ENCODE measurements at regions not wholly inside any gene's neighbourhood (a gene's known extent, or its start where the extent isn't known, plus 50 kb on each side); places are given as distances from the start of the nearest gene placed in this dataset.

DNA sequence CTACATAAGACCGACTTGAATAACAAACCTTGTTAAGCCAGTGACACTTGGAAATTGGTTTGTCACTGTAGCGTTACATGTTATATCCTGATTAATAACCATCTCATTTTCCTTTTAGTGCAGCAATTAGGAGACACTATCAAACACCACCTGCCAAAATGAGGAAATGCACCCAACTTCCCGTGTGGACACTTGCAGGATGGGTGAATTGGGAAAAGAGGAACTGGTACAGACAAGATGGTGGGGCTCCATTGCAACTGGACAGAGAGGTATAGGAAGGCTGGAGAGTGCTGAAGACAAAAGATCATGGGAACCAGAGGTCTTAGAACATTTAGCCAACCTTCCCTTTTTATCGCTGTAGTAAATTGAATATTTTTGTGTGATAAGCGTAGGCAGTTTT is 816.3 kb upstream of the HS6ST1 start:
- TF ChIP-seq, protein P1, sequence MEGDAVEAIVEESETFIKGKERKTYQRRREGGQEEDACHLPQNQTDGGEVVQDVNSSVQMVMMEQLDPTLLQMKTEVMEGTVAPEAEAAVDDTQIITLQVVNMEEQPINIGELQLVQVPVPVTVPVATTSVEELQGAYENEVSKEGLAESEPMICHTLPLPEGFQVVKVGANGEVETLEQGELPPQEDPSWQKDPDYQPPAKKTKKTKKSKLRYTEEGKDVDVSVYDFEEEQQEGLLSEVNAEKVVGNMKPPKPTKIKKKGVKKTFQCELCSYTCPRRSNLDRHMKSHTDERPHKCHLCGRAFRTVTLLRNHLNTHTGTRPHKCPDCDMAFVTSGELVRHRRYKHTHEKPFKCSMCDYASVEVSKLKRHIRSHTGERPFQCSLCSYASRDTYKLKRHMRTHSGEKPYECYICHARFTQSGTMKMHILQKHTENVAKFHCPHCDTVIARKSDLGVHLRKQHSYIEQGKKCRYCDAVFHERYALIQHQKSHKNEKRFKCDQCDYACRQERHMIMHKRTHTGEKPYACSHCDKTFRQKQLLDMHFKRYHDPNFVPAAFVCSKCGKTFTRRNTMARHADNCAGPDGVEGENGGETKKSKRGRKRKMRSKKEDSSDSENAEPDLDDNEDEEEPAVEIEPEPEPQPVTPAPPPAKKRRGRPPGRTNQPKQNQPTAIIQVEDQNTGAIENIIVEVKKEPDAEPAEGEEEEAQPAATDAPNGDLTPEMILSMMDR (IDR thresholded peaks at IDR 0.05), result no peak
- TF ChIP-seq, protein P2, sequence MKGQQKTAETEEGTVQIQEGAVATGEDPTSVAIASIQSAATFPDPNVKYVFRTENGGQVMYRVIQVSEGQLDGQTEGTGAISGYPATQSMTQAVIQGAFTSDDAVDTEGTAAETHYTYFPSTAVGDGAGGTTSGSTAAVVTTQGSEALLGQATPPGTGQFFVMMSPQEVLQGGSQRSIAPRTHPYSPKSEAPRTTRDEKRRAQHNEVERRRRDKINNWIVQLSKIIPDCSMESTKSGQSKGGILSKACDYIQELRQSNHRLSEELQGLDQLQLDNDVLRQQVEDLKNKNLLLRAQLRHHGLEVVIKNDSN (CRISPR knock-in tag; IDR thresholded peaks at IDR 0.05), result no peak
- TF ChIP-seq, protein P3, sequence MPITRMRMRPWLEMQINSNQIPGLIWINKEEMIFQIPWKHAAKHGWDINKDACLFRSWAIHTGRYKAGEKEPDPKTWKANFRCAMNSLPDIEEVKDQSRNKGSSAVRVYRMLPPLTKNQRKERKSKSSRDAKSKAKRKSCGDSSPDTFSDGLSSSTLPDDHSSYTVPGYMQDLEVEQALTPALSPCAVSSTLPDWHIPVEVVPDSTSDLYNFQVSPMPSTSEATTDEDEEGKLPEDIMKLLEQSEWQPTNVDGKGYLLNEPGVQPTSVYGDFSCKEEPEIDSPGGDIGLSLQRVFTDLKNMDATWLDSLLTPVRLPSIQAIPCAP (CRISPR knock-in tag; IDR thresholded peaks at IDR 0.05), result no peak
- TF ChIP-seq ZBTB21 (CRISPR knock-in tag; IDR thresholded peaks at IDR 0.05; ENCODE audit: borderline replicate concordance) (no peak), CBFB (CRISPR knock-in tag; IDR thresholded peaks at IDR 0.05; ENCODE audit: low read depth) (no peak), NR2C2 (CRISPR knock-in tag; IDR thresholded peaks at IDR 0.05) (no peak), ZNF263 (CRISPR knock-in tag; IDR thresholded peaks at IDR 0.05; ENCODE audit: low read depth) (no peak), GABPB1 (CRISPR knock-in tag; IDR thresholded peaks at IDR 0.05) (no peak), GTF2I (CRISPR knock-in tag; conservative IDR thresholded peaks at IDR 0.05) (no peak), CREB1 (CRISPR knock-in tag; IDR thresholded peaks at IDR 0.05) (no peak)
- TF ChIP-seq, protein P4, sequence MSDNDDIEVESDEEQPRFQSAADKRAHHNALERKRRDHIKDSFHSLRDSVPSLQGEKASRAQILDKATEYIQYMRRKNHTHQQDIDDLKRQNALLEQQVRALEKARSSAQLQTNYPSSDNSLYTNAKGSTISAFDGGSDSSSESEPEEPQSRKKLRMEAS (CRISPR knock-in tag; IDR thresholded peaks at IDR 0.05), result no peak
- TF ChIP-seq, protein P5, sequence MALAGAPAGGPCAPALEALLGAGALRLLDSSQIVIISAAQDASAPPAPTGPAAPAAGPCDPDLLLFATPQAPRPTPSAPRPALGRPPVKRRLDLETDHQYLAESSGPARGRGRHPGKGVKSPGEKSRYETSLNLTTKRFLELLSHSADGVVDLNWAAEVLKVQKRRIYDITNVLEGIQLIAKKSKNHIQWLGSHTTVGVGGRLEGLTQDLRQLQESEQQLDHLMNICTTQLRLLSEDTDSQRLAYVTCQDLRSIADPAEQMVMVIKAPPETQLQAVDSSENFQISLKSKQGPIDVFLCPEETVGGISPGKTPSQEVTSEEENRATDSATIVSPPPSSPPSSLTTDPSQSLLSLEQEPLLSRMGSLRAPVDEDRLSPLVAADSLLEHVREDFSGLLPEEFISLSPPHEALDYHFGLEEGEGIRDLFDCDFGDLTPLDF (CRISPR knock-in tag; IDR thresholded peaks at IDR 0.05), result no peak
